DOHH2 (cell line): ENCODE measurements at regions not wholly inside any gene's neighbourhood (a gene's known extent, or its start where the extent isn't known, plus 50 kb on each side); places are given as distances from the start of the nearest gene placed in this dataset.

Experiments
- H3F3A ChIP-seq: fragments of 200-600 bp; sonication (generic), shearing (Covaris generic); 2 replicates; pipeline ENCODE4 v1.6.0; 2016; ENCODE audit warnings: antibody characterized with exemption, mild to moderate bottlenecking; ENCODE audit not compliant: control insufficient read depth, insufficient read depth
- H3K27ac ChIP-seq: fragments of 200-600 bp; sonication (generic); 2 replicates; pipeline ENCODE4 v1.5.1; 2014; ENCODE audit warnings: low read depth, mild to moderate bottlenecking, low read length, moderate library complexity
- H3K27me3 ChIP-seq: fragments of 200-600 bp; sonication (generic); 2 replicates; pipeline ENCODE4 v1.6.1; 2014; ENCODE audit warnings: mild to moderate bottlenecking, low read length, mixed read lengths; ENCODE audit not compliant: control insufficient read depth
- H3K36me3 ChIP-seq: fragments of 200-600 bp; sonication (generic); 2 replicates; pipeline ENCODE4 v1.6.1; 2014; ENCODE audit warnings: mild to moderate bottlenecking, low read length, moderate library complexity, mixed read lengths; ENCODE audit not compliant: control insufficient read depth
- H3K4me1 ChIP-seq: fragments of 200-600 bp; sonication (generic); 2 replicates; pipeline ENCODE4 v1.6.1; 2014; ENCODE audit warnings: mild to moderate bottlenecking, low read length, mixed read lengths; ENCODE audit not compliant: control insufficient read depth
- H3K4me2 ChIP-seq: fragments of 200-600 bp; sonication (generic); 2 replicates; pipeline ENCODE4 v1.6.0; 2014; ENCODE audit warnings: mild to moderate bottlenecking, low read length, moderate library complexity
- H3K4me3 ChIP-seq: fragments of 200-600 bp; sonication (generic); 2 replicates; pipeline ENCODE4 v1.5.1; 2014; ENCODE audit warnings: mild to moderate bottlenecking, low read length, mixed read lengths
- H3K79me2 ChIP-seq: fragments of 200-600 bp; sonication (generic); 2 replicates; pipeline ENCODE4 v1.6.1; 2014; ENCODE audit warnings: mild to moderate bottlenecking, low read length, mixed read lengths; ENCODE audit not compliant: control insufficient read depth
- H3K9me2 ChIP-seq: fragments of 200-600 bp; sonication (generic); replicated peaks from 2 replicates; pipeline ENCODE4 v1.6.1; 2014; ENCODE audit warnings: mild to moderate bottlenecking, low read length, mixed read lengths; ENCODE audit not compliant: control insufficient read depth
- H3K9me3 ChIP-seq: fragments of 200-600 bp; sonication (generic); 2 replicates; pipeline ENCODE4 v1.6.1; 2014; ENCODE audit warnings: antibody characterized with exemption, low read length, mixed read lengths; ENCODE audit not compliant: control insufficient read depth, insufficient read depth
- H4K20me1 ChIP-seq: fragments of 200-600 bp; sonication (generic); 2 replicates; pipeline ENCODE4 v1.6.0; 2014; ENCODE audit warnings: low read depth, mild to moderate bottlenecking, antibody characterized with exemption, low read length, moderate library complexity; ENCODE audit not compliant: control insufficient read depth, insufficient read depth
- CTCF ChIP-seq: fragments of 200-600 bp; sonication (generic); IDR thresholded peaks from one replicate; pipeline ENCODE4 v1.5.1; 2014; ENCODE audit warnings: antibody characterized with exemption, mild to moderate bottlenecking, low read depth, low read length; ENCODE audit not compliant: poor library complexity, severe bottlenecking
- EZH2phosphoT487 ChIP-seq: fragments of 200-600 bp; sonication (generic); IDR thresholded peaks from 2 replicates; pipeline ENCODE4 v1.6.1; 2017; ENCODE audit warnings: borderline replicate concordance, mild to moderate bottlenecking, antibody characterized with exemption, low read length, moderate library complexity, mixed read lengths

DNA sequence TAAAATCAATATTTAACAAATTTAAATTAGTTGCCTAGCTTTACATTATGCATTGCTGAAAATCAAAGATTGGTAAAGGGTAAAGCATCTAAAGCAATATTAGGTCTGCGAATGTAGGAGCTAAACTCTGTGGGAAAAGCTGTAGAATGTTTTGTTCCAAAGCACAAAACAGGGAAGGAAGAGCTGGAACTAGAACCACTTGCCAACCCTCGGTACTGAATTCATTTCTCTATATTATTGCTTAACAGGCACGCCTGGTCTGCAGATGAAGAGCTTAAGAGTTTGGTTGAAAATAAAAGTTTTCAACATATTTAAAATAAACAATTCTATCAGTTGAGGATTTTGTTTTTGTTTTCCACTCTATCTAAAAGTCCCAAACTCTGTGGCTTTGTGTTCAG, 1252.8 kb upstream of the SEL1L start:
- H3K4me2 ChIP-seq, result no peak overlapping the region
- H3K4me3 ChIP-seq, result no peak overlapping the region
- TF ChIP-seq EZH2phosphoT487 (no peak), CTCF (no peak)
- no peaks in the 10 kb centered on the region for H3K36me3 ChIP-seq
- H3K79me2 ChIP-seq, result no peaks in the 10 kb centered on the region
- H3K27me3 ChIP-seq, result no peaks in the 10 kb centered on the region
- H4K20me1 ChIP-seq, result no peaks in the 10 kb centered on the region
- H3K27ac ChIP-seq, result no peak overlapping the region
- no peaks in the 10 kb centered on the region for H3F3A ChIP-seq
- no peaks in the 10 kb centered on the region for H3K4me1 ChIP-seq
- no peaks in the 10 kb centered on the region for H3K9me2 ChIP-seq
- no peaks in the 10 kb centered on the region for H3K9me3 ChIP-seq

DNA sequence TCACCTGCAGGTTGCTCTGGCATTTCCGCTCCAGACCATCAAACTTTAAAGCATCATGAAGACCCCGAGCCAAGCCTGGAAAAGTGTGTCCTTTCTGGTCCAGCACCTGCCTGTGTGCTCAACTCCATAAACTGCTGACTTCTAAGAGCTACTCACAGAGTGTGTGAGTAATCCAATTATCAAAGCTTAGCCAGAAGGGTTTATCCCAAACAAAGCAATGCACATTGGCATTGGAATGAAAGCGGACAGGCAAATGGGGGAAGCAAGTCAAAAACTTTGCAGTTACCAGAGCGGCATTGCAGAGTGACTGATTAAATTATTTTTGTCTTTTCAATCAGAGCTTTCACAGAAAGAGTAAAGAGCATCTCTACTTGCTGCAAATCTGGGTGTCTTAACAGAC, 1262.4 kb upstream of the SEL1L start:
- TF ChIP-seq EZH2phosphoT487 (no peak), CTCF (no peak)
- Histone ChIP-seq H3K27ac (no peak overlapping the region), H3K79me2 (no peaks in the 10 kb centered on the region), H3K4me3 (no peak overlapping the region), H3K36me3 (no peaks in the 10 kb centered on the region), H3K4me1 (no peaks in the 10 kb centered on the region), H3K4me2 (no peak overlapping the region), H4K20me1 (no peaks in the 10 kb centered on the region), H3K27me3 (no peaks in the 10 kb centered on the region), H3K9me3 (no peaks in the 10 kb centered on the region), H3F3A (no peaks in the 10 kb centered on the region), H3K9me2 (no peaks in the 10 kb centered on the region)

DNA sequence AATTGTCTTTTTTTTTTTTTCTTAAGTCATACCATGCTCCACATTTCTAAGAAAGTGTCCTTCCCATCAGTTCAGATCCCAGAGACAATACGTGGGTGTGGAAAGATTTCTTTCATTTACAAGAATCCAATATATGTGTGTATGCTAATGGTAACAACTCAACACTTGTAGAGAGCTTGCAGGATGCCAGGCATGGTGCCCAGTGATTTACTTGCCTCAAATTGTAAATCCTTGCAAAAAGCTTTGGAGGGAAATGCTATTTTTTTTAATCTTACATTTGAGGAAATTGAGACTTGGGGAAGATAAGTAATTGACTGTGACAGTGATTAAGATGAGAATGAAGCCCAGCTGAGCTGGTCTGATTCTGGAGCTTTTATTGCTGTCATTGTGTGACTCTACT, 1264.6 kb upstream of the SEL1L start:
- no peak overlapping the region for H3K27ac ChIP-seq
- no peaks in the 10 kb centered on the region for H3K36me3 ChIP-seq
- TF ChIP-seq EZH2phosphoT487, result no peak
- H3K79me2 ChIP-seq, result no peaks in the 10 kb centered on the region
- no peaks in the 10 kb centered on the region for H3K27me3 ChIP-seq
- no peaks in the 10 kb centered on the region for H3K4me1 ChIP-seq
- no peaks in the 10 kb centered on the region for H3F3A ChIP-seq
- H3K9me2 ChIP-seq, result no peaks in the 10 kb centered on the region
- H3K4me2 ChIP-seq, result no peak overlapping the region
- no peak overlapping the region for H3K4me3 ChIP-seq
- no peaks in the 10 kb centered on the region for H4K20me1 ChIP-seq
- no peaks in the 10 kb centered on the region for H3K9me3 ChIP-seq

DNA sequence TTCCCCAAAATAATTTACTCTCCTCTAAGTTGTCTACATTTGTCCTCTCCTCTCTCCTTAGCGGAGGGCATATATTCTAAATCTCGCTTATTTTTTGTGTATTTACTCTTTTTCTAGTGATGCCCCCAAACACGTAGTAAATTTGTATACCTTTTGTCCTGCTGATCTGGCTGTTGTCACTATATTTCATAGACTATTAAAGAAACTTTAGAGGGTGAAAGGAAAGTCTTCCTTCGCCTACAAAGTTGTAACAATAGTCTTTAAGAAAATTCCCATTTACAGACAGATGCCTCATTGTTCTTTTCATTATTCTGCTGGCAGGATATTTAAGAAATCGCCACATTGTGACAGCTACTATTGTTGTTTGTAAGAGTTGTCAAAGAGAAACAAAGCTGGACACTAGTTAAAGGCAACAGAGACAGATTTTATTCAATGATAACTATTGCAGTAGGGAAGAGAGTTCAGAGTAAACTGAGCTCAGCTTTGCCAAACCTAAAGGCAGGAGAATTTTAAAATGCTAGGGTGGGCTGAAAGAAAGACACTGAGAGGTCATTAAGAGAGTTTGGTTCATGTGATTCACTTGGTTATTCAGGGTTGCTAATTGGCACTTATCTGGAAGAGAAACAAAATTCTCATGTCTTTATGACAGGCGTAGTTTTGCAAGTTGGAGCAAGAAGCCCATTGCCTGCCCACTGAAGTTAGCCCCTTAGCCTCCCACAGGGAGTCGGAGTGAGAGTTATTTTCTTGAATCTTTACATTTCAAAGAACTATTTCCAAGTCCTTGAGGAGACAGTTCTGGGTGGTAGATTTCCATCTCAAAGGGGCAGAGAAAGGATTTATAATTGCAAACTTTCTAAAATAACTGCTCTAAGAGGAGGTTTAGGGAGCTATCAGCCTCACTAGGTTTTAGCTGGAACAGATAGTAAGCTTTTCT, 1272.5 kb upstream of the SEL1L start:
- Histone ChIP-seq H4K20me1 (no peaks in the 10 kb centered on the region), H3K9me3 (no peaks in the 10 kb centered on the region), H3K36me3 (no peaks in the 10 kb centered on the region), H3K79me2 (no peaks in the 10 kb centered on the region), H3K4me2 (no peak overlapping the region), H3K9me2 (no peaks in the 10 kb centered on the region; the same call in 1 of the 2 replicates), H3K4me1 (no peaks in the 10 kb centered on the region), H3F3A (no peaks in the 10 kb centered on the region), H3K27ac (no peak overlapping the region), H3K27me3 (no peaks in the 10 kb centered on the region), H3K4me3 (no peak overlapping the region)
- TF ChIP-seq EZH2phosphoT487 (no peak), CTCF (no peak)
